ENCODE measurements at regions not wholly inside any gene's neighbourhood (a gene's known extent, or its start where the extent isn't known, plus 50 kb on each side); places are given as distances from the start of the nearest gene placed in this dataset.
A peak's percentile ranks its signal among the peaks of the same experiment; 100 is the strongest.
"Not testable (repeated sequence)": the region's sequence is repeated elsewhere in the genome, so short reads cannot be mapped to it uniquely, and the experiment has no call there.

DNA sequence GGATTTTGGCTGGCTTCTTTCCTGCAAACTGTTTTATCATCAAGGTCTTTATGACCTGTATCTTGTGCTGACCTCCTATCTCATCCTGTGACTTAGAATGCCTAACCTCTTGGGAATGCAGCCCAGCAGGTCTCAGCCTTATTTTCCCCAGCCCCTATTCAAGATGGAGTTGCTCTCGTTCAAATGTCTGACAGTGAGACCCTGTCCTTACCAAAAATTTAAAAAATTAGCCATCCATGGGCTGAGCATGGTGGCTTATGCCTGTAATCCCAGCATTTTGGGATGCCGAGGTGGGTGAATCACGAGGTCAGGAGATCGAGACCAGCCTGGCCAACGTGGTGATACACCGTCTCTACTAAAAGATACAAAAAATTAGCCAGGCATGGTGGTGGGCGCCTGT lies 64.9 kb upstream of the GPR158 start:
- intact Hi-C loops (cut with DNase I) = loop anchor here (10.0 kb wide), 2 partner anchors 575 to 605 kb away; no protein-coding TSS in a partner anchor
- not testable (repeated sequence) for DNase-seq (ENCODE audit: missing footprints); ATAC-seq

GRCh38 chr10:25112016-25112415 lies 62.8 kb upstream of the GPR158 start:
- intact Hi-C loops (cut with DNase I) = loop anchor here (2.0 to 10.0 kb wide), 3 partner anchors 115 to 603 kb away; no protein-coding TSS in a partner anchor
- ATAC-seq = no peak
- no peak for DNase-seq (ENCODE audit: missing footprints)

DNA sequence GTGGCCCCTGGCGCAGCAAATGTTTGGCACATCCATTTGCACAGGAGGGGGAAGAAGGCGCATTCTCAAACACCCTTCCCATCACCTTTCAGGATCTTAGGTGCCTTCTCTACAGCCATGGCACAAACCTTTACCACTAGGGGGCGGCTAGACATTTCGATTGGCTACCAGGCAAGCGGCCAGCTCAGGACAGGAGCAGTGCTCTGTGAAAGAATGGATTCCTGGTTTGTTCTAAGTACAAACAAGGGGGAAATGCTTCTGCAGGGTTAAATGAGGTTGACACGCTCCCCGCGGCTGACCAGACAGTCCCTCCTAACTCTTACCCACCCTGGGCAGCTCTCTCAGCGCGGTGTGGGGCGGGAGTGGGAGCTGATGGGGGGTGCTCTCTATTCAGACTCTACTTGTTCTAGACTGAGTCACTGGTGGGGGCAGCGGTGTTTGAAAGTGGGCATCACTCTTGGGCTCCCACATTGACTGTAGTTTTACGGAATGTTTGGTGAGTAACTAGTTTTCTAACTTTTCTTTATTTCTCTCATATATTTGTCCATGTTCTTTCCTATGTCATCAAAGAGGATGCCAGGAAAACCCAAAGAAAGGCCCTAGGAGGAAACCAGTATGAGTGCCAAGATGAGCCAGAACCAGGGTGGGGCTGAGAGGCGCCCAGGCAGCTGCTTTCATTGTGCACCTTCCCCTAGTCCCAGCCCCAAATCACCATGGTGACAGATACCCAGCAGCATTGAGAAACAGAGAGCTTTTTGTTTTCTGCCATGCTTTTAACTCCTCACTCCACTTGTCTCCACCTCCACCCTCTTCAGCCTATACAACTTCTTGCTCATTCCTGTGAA lies 61.4 kb upstream of the GPR158 start:
- intact Hi-C loops (cut with DNase I) = loop anchor here (2.0 to 10.0 kb wide), 3 partner anchors 113 to 601 kb away; no protein-coding TSS in a partner anchor

GRCh38 chr10:25114036-25114411 lies 60.8 kb upstream of the GPR158 start:
- ATAC-seq (no peak), DNase-seq (ENCODE audit: missing footprints) (no peak)
- intact Hi-C loops (cut with DNase I) = loop anchor here (10.0 kb wide), 2 partner anchors 571 to 601 kb away; no protein-coding TSS in a partner anchor

More for the DNA sequence above, 61.4 kb upstream of the GPR158 start:
- ATAC-seq (peak; percentile 75), DNase-seq (ENCODE audit: missing footprints) (peak; percentile 83)

- intact Hi-C loops (cut with DNase I) = loop anchor here (10.0 kb wide), 2 partner anchors 567 to 597 kb away; no protein-coding TSS in a partner anchor
- DNase-seq (ENCODE audit: missing footprints) = no peak
- no peak for ATAC-seq
Observed at GRCh38 chr10:25117757-25118156, 57.0 kb upstream of the GPR158 start.

GRCh38 chr10:25120188-25120587 lies 54.6 kb upstream of the GPR158 start:
- DNase-seq (ENCODE audit: missing footprints) (no peak), ATAC-seq (no peak)
- intact Hi-C loops (cut with DNase I) = no loop called here

Measured in Right ventricle myocardium inferior (tissue), 1 donor.